Upper lobe of left lung (tissue), 4 donors: ENCODE measurements at regions not wholly inside any gene's neighbourhood (a gene's known extent, or its start where the extent isn't known, plus 50 kb on each side); places are given as distances from the start of the nearest gene placed in this dataset.

Experiments
- EP300 ChIP-seq, 4 donors: sonication (generic); formaldehyde crosslinking; IDR thresholded peaks; one replicate each; pipeline ENCODE4 v1.5.1; 2017; ENCODE audit warnings: antibody characterized with exemption in 4 of 4, control low read depth in 2 of 4
- POLR2AphosphoS5 ChIP-seq, 2 donors: sonication (generic); formaldehyde crosslinking; IDR thresholded peaks; one replicate each; pipeline ENCODE4 v1.5.1; 2017; ENCODE audit warnings: antibody characterized with exemption in 2 of 2
- TF ChIP-seq, protein P1 (sequence below), 6 experiments: fragments of 450-650 bp in 4 of 6; fragments of 200-600 bp in 2 of 6; sonication (generic) in 2 of 6; IDR thresholded peaks; one replicate each; pipeline ENCODE4 v1.5.1; 2016 to 2019; ENCODE audit warnings: antibody characterized with exemption in 6 of 6

GRCh38 chr5:136638084-136638483 lies 272.7 kb upstream of the TRPC7 start:
- no peak for TF ChIP-seq POLR2AphosphoS5 (IDR thresholded peaks at IDR 0.05)
- no peak for TF ChIP-seq EP300 (IDR thresholded peaks at IDR 0.05)
- TF ChIP-seq, protein P1, sequence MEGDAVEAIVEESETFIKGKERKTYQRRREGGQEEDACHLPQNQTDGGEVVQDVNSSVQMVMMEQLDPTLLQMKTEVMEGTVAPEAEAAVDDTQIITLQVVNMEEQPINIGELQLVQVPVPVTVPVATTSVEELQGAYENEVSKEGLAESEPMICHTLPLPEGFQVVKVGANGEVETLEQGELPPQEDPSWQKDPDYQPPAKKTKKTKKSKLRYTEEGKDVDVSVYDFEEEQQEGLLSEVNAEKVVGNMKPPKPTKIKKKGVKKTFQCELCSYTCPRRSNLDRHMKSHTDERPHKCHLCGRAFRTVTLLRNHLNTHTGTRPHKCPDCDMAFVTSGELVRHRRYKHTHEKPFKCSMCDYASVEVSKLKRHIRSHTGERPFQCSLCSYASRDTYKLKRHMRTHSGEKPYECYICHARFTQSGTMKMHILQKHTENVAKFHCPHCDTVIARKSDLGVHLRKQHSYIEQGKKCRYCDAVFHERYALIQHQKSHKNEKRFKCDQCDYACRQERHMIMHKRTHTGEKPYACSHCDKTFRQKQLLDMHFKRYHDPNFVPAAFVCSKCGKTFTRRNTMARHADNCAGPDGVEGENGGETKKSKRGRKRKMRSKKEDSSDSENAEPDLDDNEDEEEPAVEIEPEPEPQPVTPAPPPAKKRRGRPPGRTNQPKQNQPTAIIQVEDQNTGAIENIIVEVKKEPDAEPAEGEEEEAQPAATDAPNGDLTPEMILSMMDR (IDR thresholded peaks at IDR 0.05): no peak
